HG03280 (cell line): ENCODE measurements at regions not wholly inside any gene's neighbourhood (a gene's known extent, or its start where the extent isn't known, plus 50 kb on each side); places are given as distances from the start of the nearest gene placed in this dataset.
A peak's percentile ranks its signal among the peaks of the same experiment; 100 is the strongest.

Experiments used
- ATAC-seq: cut with Tn5 transposase; IDR thresholded peaks from one replicate; pipeline ENCODE4 v1.9.1; 2021; ENCODE audit warnings: mild to moderate bottlenecking, moderate library complexity; ENCODE audit not compliant: unreplicated experiment

GRCh38 chr9:21561502-21561901 lies 79.4 kb upstream of the IFNE start:
- no peak for ATAC-seq

DNA sequence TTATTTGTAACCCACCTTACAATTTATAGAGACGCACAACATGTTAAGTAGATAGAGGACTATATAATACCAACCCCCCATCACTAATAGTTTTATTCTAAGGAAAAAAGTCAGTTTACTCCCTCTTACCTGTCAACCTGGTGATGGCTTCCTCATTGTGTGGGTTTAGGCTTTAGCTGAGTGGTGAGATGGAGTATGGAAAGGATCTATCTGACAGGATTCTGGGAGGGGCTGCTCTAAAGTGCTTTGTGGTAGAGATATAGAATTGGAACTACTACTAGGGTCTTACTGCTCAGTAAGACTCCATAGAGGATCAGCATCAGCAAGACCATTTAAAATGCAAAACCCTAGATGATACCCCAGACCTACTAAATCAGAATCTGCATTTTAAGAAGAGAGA lies 82.1 kb upstream of the IFNE start:
- no peak for ATAC-seq

GRCh38 chr9:21565155-21565554 lies 83.0 kb upstream of the IFNE start:
- ATAC-seq = no peak

- no peak for ATAC-seq
Observed at GRCh38 chr9:21567926-21568325, 85.8 kb upstream of the IFNE start.

- no peak for ATAC-seq
Observed at GRCh38 chr9:21568484-21568883, 86.4 kb upstream of the IFNE start.

DNA sequence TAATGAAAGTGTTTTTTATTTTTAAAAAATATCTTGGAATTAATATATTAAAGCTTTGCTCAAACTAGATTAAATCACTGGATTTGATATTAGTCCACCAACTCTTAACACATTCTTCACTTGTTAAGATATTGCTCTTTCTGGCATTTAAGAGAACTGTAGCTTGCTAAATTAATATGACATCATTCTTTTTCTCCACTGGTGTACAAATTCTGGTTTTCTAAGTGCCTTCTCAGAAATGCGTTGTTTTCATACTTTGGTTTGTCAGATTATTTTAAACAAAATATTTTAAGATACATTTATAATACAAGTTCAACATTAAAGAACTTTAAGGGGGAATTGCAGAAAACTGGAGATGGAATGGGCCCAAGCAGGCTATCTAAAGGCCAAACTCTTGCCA lies 87.6 kb upstream of the IFNE start:
- no peak for ATAC-seq

DNA sequence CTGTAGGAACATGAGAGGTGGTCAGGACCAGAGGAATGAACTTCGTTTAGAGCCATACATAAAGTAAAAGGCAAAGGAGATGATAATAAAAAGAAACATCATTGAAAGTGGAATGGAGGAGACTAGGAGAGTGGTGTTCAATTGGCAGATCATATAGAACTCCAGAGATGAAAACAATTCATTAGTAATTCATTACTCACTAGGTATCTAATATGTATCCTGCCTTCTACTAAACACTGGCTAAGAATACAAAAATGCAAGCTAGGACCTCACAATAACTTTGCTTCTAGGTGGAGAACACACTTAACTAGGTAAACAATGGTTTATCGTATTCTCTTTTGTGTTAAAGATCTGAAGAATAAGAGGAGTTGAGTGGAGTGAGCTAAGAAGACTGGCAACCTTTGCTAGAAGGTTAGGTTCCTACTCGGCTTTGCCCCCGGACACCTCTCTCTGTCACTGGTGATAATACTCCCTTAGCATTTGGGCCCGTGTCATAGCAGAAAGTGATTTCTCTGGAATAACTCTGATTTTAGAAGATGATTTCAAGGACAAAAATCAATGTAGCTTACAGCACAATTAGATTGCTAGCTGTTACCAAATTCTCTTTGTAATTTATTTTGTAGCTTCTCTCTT lies 88.6 kb upstream of the IFNE start:
- no peak for ATAC-seq

DNA sequence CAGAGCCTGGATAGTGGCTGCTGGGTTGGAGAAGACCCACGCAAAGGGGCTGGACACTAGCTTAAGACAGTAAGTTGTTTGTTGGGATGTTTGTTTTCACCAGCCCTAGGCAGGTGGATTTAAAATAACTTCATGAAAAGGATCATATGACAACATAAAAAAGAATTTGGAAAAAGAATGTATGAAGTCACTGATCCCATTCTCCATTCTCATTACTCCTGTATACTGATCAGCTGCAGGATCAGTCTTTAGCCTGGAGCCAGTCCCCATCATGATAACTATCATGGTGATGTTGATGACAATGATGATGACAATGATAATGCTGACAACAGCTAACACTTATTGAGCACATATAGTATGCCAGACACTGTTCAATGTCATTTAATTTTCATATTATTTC lies 92.1 kb upstream of the IFNE start:
- ATAC-seq = no peak

DNA sequence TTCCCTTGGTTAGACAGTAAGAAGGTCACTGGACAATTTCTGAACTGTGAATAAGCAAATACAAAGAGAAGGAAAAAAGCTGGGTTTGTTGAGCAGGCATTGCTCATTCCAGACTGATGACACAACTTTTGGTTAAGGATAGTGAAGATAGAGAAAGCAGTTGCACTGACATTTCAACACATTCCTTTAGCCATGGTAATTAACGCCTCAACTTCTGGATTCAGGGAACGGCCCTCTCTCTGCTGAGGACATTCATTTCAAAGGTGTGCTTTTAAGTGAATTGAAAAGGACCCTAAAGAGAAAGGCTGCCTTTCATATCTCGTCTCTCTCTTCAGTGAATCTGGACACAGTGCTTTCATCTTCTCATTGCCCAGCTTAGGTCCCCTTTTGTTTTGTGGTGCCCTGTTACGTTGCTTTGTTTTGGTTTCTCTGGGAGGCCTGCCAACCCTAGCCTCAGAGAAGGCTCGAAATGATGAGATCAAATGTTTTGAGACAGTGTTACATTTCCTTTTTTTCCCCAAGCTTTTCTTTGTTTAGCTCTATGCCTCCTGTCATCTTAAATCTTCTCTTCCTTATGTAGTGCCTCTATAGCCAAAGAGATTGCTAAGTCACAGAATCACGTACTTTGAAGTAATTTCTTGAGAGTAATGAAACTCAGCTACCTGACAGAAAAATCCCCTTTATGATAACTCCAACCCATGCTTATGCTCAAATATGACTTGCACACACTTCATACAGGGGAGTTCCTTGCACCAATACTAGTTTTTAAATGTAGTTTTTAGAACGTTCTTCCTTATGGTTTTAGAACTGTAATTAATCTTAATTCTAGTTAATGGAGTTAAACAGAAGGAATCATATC lies 94.4 kb upstream of the IFNE start:
- peak; percentile 42 for ATAC-seq

- no peak for ATAC-seq
Observed at GRCh38 chr9:21579247-21579671, 97.1 kb upstream of the IFNE start.

DNA sequence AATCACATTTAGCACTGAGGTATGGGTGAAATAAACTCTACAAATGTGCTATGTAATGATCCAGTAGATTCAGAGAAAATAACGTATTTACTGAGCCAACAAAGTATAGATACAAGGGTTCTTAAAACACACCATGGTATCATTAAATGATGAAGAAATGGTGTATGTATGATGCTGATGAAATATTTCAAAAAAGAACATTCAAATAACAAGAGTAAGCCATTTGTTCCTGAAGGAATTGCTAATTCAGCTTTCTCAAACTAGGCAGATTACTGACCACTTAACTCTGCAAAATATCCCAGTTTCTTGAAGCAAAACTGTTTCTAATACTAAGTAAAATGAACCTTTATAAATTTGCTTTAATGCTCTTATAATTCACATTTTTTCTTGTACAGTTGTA lies 97.6 kb upstream of the IFNE start:
- ATAC-seq = no peak

DNA sequence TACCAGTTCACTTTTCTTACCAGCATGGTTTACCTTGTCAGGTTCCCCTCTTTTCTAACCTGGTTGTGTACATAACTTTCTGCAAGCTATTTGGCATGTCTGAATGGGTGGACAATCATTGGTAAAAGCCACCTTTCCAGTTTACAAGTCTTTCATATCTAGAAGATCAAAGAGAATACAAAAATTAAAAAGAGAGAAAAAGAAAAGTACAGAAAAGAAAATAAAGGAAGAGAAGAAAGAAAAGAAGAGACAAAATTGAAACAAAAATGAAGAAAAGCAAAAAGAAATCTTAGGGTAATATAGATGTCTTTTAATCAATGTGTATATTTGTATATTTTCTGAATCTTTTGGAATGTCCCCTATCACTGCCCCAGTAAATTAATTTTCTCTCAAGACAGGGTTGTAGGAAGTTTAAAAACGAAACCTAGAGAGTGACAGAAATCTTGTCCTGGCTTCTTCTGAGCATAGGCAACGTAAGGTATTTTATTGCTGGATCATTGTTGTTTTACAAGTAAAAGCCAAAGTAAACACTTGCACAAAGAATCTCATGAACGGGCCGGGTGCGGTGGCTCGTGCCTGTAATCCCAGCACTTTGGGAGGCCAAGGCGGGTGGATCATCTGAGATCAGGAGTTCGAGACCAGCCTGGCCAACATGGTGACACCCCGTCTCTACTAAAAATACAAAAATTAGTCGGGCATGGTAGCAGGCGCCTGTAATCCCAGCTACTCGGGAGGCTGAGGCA lies 98.7 kb upstream of the IFNE start:
- no peak for ATAC-seq

DNA sequence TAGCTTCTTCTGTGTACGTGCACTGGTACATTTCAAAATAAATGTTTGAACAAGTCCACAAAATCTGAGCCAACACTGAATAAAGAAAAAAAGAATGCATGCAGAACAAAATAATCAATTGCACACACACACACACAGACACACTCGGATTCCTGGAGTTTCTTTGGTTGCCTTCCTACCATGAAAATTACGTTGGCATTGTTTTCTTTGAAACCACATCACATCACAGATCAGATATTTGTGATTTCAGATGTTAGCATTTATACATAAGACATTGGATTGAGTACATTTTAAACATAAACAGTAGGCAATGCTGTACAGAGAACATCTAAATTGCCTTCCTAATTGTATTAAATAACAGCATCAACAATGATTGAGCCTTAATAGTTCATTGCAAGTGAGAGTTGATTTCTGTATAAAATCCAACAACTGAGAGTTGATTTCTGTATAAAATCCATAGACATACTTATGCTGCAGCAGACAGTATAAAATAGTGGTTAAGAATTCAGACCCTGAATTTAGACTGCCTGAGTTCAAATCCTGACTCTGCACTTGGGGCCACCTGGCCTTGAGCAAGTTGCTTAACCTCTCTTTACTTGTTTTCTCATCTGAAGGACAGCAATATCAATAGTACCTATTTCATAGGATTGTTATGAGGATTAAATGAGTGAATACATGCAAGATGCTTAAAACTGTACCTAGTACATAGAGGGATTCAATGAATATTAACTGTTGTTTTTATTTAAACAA lies 101.7 kb upstream of the IFNE start:
- no peak for ATAC-seq

DNA sequence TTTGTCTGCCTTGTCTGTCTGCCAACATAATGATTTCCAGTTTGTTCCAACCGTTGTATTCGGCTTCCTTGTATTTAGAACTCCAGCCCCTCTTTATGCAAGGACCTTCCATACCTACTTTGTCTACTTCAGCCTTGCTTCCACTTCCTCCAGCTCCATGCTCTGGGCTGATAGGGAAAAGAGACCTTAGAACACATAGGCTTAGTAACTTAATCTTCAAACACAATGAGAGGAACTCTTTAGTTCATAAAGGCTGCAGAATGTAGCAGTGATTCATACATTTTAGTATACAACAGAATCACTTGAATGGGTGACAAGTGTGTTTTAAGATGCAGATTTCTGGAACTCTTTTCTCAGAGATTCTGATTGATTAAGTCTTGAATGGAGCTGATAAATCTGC lies 102.8 kb upstream of the IFNE start:
- ATAC-seq = no peak

DNA sequence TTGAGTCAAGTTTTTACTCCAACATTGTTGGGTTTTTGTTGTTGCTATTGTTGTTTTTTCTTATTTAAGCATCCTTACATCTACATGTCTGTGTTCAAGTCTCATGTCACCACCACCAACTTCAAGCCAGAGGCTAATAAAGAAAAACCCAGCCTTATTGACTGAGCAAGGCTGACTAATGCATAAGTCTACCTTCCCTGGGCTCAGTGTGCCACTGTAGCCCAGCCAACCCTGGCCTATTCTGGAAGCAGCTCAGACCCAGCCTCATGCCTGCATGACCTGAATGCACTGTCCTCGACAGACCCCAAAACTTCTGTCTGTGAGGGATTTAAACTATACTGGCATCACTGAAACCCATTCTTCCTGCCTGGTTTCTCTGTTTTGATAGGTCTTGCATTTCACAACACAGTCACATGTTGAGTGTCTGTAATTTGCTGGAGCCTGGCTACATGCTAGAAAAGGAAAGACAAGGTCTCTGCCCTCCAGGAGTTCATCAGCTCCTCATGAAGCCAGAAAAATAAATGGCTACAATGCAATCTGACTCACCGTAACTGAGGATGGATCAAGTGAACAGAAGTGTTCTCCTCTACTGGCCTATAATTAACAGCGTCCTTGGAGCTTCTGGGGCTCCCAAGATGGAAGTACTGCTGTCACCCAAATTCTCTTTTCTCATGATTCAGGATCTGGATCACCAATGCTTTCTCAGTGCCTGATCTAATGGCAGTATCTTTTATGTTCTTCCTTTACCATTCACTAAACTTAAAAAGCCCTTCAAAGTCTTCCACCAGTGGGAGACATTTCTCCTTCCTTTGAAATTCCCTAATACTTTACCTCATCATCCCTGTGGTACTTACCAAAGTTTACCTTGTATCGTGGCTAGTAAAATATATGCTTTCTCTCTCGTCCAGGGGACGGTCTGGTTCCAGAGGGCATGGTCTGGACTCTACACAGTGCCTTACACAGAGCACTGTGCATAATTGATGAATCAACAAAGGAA lies 103.9 kb upstream of the IFNE start:
- no peak for ATAC-seq

DNA sequence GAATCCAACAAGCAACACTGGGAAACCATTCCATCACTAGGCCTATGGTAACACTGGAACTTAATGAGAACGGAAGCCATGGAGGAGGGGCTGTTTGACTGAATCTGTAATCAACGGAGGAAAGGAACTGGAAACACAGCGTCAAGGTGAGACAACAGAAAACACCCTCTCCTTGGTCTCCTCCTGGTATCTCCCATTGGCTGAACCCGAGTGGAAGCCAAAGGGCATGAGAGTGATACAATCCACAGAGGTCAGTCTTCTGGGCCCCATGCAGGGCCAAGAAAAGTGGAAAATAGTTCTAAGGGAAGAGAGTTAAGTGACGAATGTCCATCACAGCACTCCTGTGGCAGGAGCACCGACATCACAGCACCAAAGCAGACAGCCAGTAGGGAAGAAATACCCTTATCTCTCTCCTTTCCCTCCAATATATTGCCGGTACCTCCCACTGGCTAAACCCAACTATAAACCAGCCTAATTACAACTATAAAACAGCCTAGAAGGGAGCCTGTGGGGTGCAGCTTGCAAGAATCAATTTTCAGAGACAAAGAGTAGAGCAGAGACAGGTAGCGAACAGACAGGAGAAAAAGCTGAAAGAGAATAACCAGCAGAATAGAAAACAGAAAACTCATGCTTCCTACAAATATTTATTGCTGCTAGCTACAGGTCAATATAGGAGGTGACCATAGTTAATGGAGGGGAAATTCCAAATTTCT lies 107.4 kb upstream of the IFNE start:
- no peak for ATAC-seq

DNA sequence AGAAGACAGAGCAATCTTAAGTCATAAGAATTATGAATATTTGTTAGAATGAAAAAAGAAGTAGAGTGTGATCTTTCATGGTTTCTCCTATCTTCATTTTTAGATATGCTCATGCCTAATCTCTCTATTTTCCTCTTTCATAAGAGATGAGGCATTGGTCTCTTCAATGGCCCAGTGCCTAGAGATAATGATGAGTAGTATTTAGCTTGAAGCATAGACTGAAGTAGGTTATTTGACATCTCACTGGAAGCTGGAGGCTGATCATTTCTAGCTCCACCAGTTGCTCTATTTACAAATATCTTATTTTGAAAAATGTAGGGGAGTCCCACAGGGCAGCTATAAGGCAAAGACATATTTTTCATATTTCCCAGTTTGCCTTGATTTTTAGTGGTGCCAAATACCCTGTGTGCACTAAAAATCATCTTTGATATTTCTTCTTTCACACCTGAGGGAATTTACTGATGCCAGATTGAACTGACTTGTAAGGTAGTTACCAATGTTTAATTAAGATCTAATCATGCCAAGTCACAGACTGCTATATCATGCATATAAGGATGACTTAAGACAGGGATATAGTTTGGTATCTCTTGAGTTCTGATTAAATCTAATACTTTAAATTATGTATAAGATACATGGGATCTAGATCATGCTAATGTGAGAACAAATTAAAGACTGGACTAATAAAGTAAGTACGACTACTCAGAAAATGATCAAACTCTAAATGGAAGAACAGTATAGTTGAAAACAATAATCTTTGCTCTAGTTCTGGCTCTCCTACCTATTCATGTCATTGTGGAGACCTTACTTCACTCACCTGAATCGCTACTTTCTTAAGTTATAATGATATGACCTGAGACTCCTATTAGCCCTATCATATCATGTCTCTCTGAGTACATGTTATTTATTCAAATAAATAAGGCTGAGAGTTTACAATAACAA lies 108.2 kb upstream of the IFNE start:
- ATAC-seq = no peak
